Sigmoid colon (tissue), 6 donors: ENCODE measurements at regions not wholly inside any gene's neighbourhood (a gene's known extent, or its start where the extent isn't known, plus 50 kb on each side); places are given as distances from the start of the nearest gene placed in this dataset.

Source experiments
- DNase-seq: peaks from one replicate; pipeline ENCODE4 v3.0.0-alpha.2; 2019
- H3K27ac ChIP-seq, 4 donors: fragments of 200-600 bp; sonication (generic); one replicate each; pipeline ENCODE4 v1.5.1; 2016 to 2019; ENCODE audit warnings: mild to moderate bottlenecking in 1 of 4
- H3K27me3 ChIP-seq, 3 donors: fragments of 200-600 bp; sonication (generic); one replicate each; pipeline ENCODE4 v1.5.1; 2019; ENCODE audit warnings: mild to moderate bottlenecking in 1 of 3
- H3K36me3 ChIP-seq, 4 donors: fragments of 200-600 bp; sonication (generic); one replicate each; pipeline ENCODE4 v1.5.1; 2016 to 2019
- H3K4me1 ChIP-seq, 4 donors: fragments of 200-600 bp; sonication (generic); one replicate each; pipeline ENCODE4 v1.5.1; 2017 to 2019
- H3K4me3 ChIP-seq, 4 donors: fragments of 200-600 bp; sonication (generic); one replicate each; pipeline ENCODE4 v1.5.1; 2017 to 2019; ENCODE audit warnings: mild to moderate bottlenecking in 2 of 4, moderate library complexity in 1 of 4
- H3K9me3 ChIP-seq, 4 donors: fragments of 200-600 bp in 3 of 4; sonication (generic) in 3 of 4; one replicate each; pipeline versions ENCODE4 v1.5.1 to v1.6.1; 2013 to 2019
- EP300 ChIP-seq, 4 donors: sonication (generic); formaldehyde crosslinking; IDR thresholded peaks; one replicate each; pipeline ENCODE4 v1.6.1; 2017; ENCODE audit warnings: antibody characterized with exemption in 4 of 4
- POLR2A ChIP-seq, 2 donors: fragments of 450-650 bp; IDR thresholded peaks; one replicate each; pipeline ENCODE4 v1.6.1; 2016; ENCODE audit warnings: antibody characterized with exemption in 2 of 2, mild to moderate bottlenecking in 2 of 2, moderate library complexity in 2 of 2
- POLR2AphosphoS5 ChIP-seq, 4 donors: sonication (generic); formaldehyde crosslinking; IDR thresholded peaks; one replicate each; pipeline ENCODE4 v1.6.1; 2017; ENCODE audit warnings: antibody characterized with exemption in 4 of 4
- WGBS, 2 donors: extraction: QIAGEN DNeasy Blood & Tissue Kit; methylation state at CpG; one replicate each; pipeline ENCODE4 v1.1.7; 2013; 5-methylcytosine and 5-hydroxymethylcytosine counted together
- intact Hi-C: fragments of 100-400 bp; cut with DNase I; formaldehyde crosslinking; loops from one replicate; pipeline ENCODE4 v1.15.1; 2023
- TF ChIP-seq, protein P1 (sequence below), 4 experiments: fragments of 450-650 bp in 3 of 4; fragments of 200-600 bp in 1 of 4; IDR thresholded peaks; one replicate each; pipeline ENCODE4 v1.5.1; 2016 to 2019; ENCODE audit warnings: antibody characterized with exemption in 4 of 4, mild to moderate bottlenecking in 3 of 4, moderate library complexity in 2 of 4
- donor health status: healthy with polysubstance abuse.
- donor health status: healthy.

DNA sequence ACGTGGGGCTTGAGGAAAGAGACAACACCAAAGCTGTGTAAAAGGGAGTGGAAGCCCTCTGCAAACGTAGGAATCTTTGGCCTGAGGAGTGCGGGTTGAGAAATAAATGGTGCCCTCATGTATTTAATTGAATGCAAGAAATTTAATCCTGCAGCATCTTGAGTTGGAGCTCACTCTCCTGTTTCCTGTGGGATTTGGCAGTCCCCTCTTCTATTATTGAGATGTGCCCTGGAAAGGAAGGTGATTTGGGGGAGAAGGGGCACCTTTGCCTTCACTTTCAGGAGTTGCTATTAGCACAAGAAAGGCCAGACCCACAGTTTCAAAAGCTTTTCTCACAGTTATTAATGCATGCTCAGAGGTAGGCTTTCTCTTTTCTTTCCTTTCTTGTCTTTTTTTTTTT is 201.4 kb upstream of the HDDC2 start:
- Histone ChIP-seq H3K4me3 (no peak overlapping the region), H3K4me1 (no peaks in the 10 kb centered on the region), H3K36me3 (no peaks in the 10 kb centered on the region), H3K27ac (no peak overlapping the region), H3K9me3 (peaks cover 0 to 2% (median 0%) of the 10 kb centered on the region in 4 donors), H3K27me3 (no peaks in the 10 kb centered on the region)
- TF ChIP-seq POLR2AphosphoS5 (IDR thresholded peaks at IDR 0.05) (no peak), POLR2A (IDR thresholded peaks at IDR 0.05) (no peak), EP300 (IDR thresholded peaks at IDR 0.05) (no peak)
- TF ChIP-seq, protein P1, sequence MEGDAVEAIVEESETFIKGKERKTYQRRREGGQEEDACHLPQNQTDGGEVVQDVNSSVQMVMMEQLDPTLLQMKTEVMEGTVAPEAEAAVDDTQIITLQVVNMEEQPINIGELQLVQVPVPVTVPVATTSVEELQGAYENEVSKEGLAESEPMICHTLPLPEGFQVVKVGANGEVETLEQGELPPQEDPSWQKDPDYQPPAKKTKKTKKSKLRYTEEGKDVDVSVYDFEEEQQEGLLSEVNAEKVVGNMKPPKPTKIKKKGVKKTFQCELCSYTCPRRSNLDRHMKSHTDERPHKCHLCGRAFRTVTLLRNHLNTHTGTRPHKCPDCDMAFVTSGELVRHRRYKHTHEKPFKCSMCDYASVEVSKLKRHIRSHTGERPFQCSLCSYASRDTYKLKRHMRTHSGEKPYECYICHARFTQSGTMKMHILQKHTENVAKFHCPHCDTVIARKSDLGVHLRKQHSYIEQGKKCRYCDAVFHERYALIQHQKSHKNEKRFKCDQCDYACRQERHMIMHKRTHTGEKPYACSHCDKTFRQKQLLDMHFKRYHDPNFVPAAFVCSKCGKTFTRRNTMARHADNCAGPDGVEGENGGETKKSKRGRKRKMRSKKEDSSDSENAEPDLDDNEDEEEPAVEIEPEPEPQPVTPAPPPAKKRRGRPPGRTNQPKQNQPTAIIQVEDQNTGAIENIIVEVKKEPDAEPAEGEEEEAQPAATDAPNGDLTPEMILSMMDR (IDR thresholded peaks at IDR 0.05) = no peak
- intact Hi-C loops = no loop called here
- 40 to 67% methylated on average over 3 of the region's 3 CpGs for WGBS, 2 donors
- no peak for DNase-seq

DNA sequence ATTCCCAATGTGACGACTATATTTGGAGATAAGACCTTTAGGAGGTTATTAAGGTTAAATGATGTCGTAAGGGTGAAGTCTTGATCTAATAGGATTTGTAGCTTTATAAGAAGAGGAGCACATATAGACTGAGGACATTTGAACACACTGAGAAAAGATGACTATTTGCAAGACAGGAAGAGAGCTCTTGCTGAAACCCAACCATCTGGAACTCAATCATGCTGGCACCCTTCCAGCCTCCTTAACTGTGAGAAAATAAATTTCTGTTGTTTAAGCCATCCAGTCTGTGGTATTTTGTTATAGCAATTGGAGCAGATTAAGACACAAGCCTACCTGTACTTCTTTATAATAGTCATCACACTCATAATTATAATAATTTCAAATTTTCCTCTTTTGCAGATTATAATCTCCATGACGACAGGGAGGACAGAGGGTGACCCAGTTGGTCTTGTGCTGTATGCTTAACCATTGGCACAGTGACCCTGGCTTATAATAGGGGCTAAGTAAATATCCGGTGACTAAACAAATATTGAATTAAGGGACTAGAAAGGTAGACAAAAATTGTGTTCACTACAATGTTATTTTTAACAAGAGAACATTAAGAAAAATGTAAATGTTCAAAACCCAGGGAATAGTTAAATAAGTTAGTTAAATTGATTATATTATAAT is 206.4 kb upstream of the HDDC2 start:
- DNase-seq = no peak
- no peaks in the 10 kb centered on the region for H3K27me3 ChIP-seq
- intact Hi-C loops = no loop called here
- H3K4me3 ChIP-seq = no peak overlapping the region
- 35 to 63% methylated on average over 4 of the region's 4 CpGs for WGBS, 2 donors
- TF ChIP-seq POLR2AphosphoS5 (IDR thresholded peaks at IDR 0.05) (no peak), POLR2A (IDR thresholded peaks at IDR 0.05) (no peak), EP300 (IDR thresholded peaks at IDR 0.05) (no peak)
- TF ChIP-seq, protein P1 (IDR thresholded peaks at IDR 0.05) = no peak
- H3K9me3 ChIP-seq = peaks cover 0 to 2% (median 0%) of the 10 kb centered on the region in 4 donors
- H3K4me1 ChIP-seq = no peaks in the 10 kb centered on the region
- no peak overlapping the region for H3K27ac ChIP-seq
- H3K36me3 ChIP-seq = no peaks in the 10 kb centered on the region

DNA sequence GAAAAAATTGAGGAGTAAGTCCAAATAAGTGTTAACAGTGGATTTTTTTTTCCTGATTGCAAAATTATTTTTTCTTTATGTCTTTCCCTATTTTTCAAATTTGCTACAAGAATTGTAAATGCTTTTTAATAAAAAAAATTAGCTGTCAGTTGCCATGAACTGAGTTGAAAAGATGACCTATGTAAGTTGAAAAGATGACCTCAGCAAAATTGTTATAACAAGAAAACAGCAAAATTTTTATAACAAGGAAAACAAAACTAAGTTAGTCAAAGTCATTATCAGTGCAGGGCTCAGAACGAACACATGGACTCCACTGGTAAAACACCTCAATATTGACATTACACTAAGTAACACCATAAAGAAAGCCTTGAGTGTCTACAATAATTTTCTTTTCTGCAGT is 207.0 kb upstream of the HDDC2 start:
- WGBS, 2 donors = 19 to 64% methylated on average over 1 of the region's 1 CpG
- peaks cover 0 to 2% (median 0%) of the 10 kb centered on the region in 4 donors for H3K9me3 ChIP-seq
- no peak for DNase-seq
- H3K4me3 ChIP-seq = no peak overlapping the region
- H3K4me1 ChIP-seq = no peaks in the 10 kb centered on the region
- TF ChIP-seq POLR2AphosphoS5 (IDR thresholded peaks at IDR 0.05) (no peak), EP300 (IDR thresholded peaks at IDR 0.05) (no peak)
- TF ChIP-seq, protein P1 (IDR thresholded peaks at IDR 0.05) = no peak
- no peaks in the 10 kb centered on the region for H3K36me3 ChIP-seq
- no peaks in the 10 kb centered on the region for H3K27me3 ChIP-seq
- intact Hi-C loops = no loop called here
- H3K27ac ChIP-seq = no peak overlapping the region

GRCh38 chr6:125509477-125509876 is 207.7 kb upstream of the HDDC2 start:
- WGBS, 2 donors = 59 to 85% methylated on average over 2 of the region's 2 CpGs
- Histone ChIP-seq H3K9me3 (peaks cover 0 to 2% (median 0%) of the 10 kb centered on the region in 4 donors), H3K4me3 (no peak overlapping the region), H3K27ac (no peak overlapping the region), H3K36me3 (no peaks in the 10 kb centered on the region), H3K4me1 (no peaks in the 10 kb centered on the region), H3K27me3 (no peaks in the 10 kb centered on the region)
- no peak for DNase-seq
- no peak for TF ChIP-seq POLR2AphosphoS5 (IDR thresholded peaks at IDR 0.05)
- no peak for TF ChIP-seq POLR2A (IDR thresholded peaks at IDR 0.05)
- no peak for TF ChIP-seq EP300 (IDR thresholded peaks at IDR 0.05)
- TF ChIP-seq, protein P1 (IDR thresholded peaks at IDR 0.05) = no peak
- intact Hi-C loops = no loop called here

DNA sequence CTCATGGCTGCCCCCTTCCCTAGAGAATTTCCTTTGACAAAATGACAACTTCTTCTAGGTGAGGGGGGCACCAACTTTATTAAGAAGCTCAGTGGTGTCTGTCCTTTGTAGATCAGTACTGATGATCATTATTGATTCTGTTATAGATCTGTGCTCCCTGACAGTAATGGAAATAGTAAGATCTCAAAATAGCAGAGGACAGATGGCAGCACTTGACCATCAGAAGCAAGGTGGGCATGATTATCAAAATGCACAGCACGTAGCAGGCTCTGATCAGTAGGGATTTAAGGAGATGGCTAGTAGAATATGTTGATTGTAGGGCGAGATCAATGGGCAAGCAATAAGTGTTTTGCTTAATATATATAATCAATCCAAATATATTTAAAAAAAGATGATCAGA is 208.6 kb upstream of the HDDC2 start:
- H3K27me3 ChIP-seq = no peaks in the 10 kb centered on the region
- no peak overlapping the region for H3K27ac ChIP-seq
- intact Hi-C loops = no loop called here
- WGBS, 2 donors = 79 to 88% methylated on average over 2 of the region's 2 CpGs
- H3K36me3 ChIP-seq = no peaks in the 10 kb centered on the region
- no peak for TF ChIP-seq EP300 (IDR thresholded peaks at IDR 0.05)
- DNase-seq = no peak
- H3K4me3 ChIP-seq = no peak overlapping the region
- H3K9me3 ChIP-seq = peaks cover 0 to 2% (median 0%) of the 10 kb centered on the region in 4 donors
- H3K4me1 ChIP-seq = no peaks in the 10 kb centered on the region
